Gastrocnemius medialis (tissue), 4 donors: ENCODE measurements at regions not wholly inside any gene's neighbourhood (a gene's known extent, or its start where the extent isn't known, plus 50 kb on each side); places are given as distances from the start of the nearest gene placed in this dataset.

Experiments
- CTCF ChIP-seq, 5 experiments: fragments of 450-650 bp in 3 of 5; fragments of 200-600 bp in 2 of 5; sonication (generic) in 2 of 5; IDR thresholded peaks in 4 of 5; conservative IDR thresholded peaks in 1 of 5; 1 replicate in 4 of 5; 2 replicates in 1 of 5; pipeline ENCODE4 v1.5.1; 2016 to 2019; ENCODE audit warnings: antibody characterized with exemption in 5 of 5, mild to moderate bottlenecking in 3 of 5, moderate library complexity in 3 of 5
- POLR2A ChIP-seq, 2 donors: fragments of 450-650 bp; IDR thresholded peaks; one replicate each; pipeline ENCODE4 v1.6.1; 2017; ENCODE audit warnings: antibody characterized with exemption in 2 of 2, mild to moderate bottlenecking in 2 of 2, moderate library complexity in 2 of 2

DNA sequence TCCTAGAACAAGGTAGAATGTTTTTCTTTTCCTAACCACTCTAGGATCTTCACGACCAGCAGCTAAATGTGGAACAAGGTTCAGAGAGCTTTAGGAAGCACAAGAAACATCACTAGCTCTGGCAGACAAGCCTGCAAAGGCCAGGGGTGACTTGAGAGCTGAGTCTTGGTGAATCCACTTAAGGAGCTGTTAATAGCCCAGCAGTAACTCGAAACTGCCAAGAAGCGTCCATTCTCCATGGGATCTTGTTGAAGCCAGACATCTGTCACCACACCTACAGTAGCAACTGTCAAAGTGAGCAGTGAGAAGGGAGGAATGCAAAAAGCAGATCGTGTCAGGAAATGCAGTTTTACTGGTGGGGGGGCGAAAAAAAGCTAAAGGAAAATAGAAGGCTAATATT lies 87.2 kb downstream of the ATPSCKMT start:
- TF ChIP-seq CTCF (IDR thresholded peaks at IDR 0.05 in 4 of 5, conservative IDR thresholded peaks at IDR 0.05 in 1 of 5) (no peak), POLR2A (IDR thresholded peaks at IDR 0.05) (no peak)
